ENCODE measurements at regions not wholly inside any gene's neighbourhood (a gene's known extent, or its start where the extent isn't known, plus 50 kb on each side); places are given as distances from the start of the nearest gene placed in this dataset.

DNA sequence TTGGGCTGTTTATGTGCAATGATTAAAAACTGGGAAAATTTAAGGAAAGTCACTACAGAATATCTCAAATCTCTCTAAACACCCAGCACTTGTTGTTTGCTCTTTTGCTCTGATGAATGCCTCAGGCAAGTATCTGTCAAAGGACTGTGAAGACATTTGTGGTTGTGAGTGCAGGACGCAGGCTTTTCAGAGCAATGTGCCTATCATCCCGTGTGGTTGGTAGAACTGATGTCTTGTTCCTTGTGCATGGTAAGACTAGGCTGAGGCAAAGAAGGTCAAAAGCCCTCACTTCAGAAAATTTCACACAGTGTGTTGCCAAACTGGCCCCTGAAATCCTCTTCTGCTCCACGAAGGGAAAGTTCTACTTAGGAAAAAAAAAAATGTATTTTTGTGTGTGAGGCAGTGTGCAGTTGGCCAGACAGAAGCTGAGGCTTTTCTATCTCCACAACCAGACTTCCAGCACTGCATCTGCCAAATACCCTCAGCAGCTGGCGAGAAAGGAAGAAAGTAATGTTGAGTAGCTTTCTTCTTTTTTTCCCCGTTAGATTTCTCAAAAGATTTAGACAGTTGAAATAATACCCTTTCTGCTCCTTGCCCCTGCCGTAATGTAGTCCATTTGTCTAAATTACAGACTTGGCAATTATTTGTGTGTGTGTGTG, 1103.1 kb downstream of the VRK1 start:
- H3K27ac ChIP-seq = no peak overlapping the region
- TF ChIP-seq, protein P1, sequence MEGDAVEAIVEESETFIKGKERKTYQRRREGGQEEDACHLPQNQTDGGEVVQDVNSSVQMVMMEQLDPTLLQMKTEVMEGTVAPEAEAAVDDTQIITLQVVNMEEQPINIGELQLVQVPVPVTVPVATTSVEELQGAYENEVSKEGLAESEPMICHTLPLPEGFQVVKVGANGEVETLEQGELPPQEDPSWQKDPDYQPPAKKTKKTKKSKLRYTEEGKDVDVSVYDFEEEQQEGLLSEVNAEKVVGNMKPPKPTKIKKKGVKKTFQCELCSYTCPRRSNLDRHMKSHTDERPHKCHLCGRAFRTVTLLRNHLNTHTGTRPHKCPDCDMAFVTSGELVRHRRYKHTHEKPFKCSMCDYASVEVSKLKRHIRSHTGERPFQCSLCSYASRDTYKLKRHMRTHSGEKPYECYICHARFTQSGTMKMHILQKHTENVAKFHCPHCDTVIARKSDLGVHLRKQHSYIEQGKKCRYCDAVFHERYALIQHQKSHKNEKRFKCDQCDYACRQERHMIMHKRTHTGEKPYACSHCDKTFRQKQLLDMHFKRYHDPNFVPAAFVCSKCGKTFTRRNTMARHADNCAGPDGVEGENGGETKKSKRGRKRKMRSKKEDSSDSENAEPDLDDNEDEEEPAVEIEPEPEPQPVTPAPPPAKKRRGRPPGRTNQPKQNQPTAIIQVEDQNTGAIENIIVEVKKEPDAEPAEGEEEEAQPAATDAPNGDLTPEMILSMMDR (IDR thresholded peaks at IDR 0.05) = no peak
- no peak for TF ChIP-seq ZFX (IDR thresholded peaks at IDR 0.05; ENCODE audit: borderline replicate concordance)

DNA sequence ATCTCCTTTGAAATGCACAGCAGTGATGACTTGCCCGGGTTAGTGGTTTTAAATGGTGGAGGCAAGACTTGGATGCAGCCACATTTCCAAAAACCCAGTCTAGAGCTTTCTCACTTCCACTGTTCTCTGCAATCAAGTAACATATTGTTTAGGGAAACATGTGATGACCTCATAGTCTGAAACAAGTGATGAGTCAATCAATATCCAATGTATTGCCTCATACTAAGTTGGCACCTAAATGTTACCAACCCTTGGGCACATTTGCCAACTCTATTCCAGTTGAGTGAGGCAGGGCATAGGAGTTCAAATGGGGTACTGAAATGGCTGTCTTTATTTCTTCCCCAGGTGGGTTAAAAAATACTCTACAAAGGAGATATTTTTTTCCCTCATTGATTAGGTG, 1105.4 kb downstream of the VRK1 start:
- H3K27ac ChIP-seq = no peak overlapping the region
- TF ChIP-seq, protein P1 (IDR thresholded peaks at IDR 0.05) = no peak

DNA sequence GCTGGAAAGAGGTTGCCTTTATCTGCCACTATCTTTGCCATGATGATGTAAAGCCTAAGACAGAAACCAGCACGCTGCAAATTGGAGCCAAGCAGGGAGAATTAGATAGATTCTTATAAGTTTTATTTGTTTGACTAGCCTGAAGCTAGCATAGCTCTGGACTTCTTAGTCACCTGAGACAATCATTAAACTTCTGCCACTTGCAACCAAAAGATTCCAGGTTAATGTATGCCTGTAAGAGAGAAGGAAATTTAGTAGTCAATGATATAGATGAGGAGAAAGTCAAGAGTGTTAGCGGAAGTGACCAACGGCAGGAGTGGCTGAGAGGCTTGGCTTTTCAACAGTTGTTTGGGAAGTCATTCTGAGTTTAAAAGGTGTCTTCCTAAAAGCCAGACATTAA, 1106.6 kb downstream of the VRK1 start:
- TF ChIP-seq, protein P1 (IDR thresholded peaks at IDR 0.05) = no peak
- no peak for TF ChIP-seq ZFX (IDR thresholded peaks at IDR 0.05; ENCODE audit: borderline replicate concordance)
- H3K27ac ChIP-seq = no peak overlapping the region

DNA sequence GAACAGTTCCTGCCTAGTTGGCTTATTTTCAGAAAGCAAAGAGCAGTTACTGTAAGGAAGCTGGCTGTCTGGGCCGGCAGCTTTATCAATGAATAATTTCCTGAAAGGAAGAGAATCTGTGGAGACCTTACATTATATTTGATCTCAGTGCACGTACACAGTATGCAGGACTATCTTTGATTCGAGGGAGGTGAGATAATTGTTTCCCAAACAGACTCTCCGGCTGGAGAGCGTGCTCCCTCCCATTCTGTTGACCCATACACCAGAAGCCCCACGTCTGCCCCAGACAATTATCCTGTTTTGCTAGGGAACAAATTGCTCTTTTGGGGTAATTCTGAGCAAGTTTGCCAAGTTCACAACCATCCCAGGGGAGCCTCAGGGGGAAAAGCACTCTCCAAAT, 1115.0 kb downstream of the VRK1 start:
- TF ChIP-seq ZFX (IDR thresholded peaks at IDR 0.05; ENCODE audit: borderline replicate concordance) = no peak
- TF ChIP-seq, protein P1 (IDR thresholded peaks at IDR 0.05) = no peak
- H3K27ac ChIP-seq = no peak overlapping the region

DNA sequence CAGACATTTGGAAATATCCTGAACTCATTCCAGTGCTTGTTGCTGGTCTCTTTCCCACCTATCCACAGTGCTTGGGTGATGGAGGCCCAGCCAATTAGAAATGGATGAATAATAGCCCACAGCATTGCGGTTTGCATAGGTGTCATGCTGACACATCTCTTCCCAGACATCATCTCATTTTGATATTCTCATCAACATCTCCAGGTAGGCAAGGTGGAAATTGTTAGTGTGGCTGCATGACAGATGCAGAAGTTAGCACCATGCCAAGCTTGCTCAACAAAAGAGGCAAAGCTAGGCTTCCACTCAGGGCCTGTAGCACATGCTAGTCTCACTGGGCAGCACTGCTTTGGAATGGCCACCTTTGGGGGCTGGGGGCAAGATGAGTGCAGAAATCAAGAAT, 1118.9 kb downstream of the VRK1 start:
- no peak overlapping the region for H3K27ac ChIP-seq
- TF ChIP-seq, protein P1 (IDR thresholded peaks at IDR 0.05) = no peak
- no peak for TF ChIP-seq ZFX (IDR thresholded peaks at IDR 0.05; ENCODE audit: borderline replicate concordance)

DNA sequence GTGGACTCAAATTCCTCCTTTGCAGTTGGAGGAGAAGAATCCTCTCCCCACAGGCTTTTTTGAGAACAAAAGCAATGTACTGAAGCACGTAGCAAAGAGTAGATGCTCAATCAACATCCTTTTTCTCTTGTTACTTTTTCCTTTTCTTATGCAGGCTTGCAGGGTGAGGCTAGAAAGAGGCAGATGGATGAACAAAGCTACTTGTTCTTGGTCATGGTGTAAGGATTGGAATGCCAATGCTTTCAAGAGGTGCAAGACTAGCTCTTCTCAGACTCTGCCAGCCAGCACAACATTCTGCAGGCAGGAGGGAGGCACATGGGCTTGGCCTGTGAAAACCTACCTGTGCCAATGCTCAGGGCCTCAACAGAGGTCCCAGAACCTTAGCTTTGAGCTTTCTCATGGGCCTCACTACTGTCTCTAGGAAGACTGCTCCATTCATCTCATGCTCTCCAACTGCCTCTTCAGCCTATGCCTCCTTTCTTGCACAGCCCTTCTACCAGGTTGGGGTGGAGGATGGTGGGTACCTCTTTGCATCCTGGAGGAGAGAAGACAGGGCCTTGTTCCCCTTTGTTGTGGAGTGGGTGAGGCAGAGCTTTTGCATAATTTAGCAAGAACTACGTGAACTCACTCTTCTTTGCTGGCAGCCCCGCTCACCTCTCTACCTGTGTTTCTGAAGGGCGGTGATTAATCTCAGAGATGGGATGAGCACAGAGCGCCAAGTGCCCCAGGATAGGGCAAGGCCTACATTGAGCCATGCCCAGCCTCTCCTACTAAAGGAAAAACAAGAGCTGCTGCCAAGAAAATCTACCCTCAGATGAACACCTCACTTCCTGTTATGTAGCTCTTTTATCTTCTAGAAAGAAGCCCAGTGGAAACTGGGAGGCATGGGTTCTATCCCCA, 1119.7 kb downstream of the VRK1 start:
- no peak overlapping the region for H3K27ac ChIP-seq
- TF ChIP-seq, protein P1 (IDR thresholded peaks at IDR 0.05) = no peak
- TF ChIP-seq ZFX (IDR thresholded peaks at IDR 0.05; ENCODE audit: borderline replicate concordance) = no peak

DNA sequence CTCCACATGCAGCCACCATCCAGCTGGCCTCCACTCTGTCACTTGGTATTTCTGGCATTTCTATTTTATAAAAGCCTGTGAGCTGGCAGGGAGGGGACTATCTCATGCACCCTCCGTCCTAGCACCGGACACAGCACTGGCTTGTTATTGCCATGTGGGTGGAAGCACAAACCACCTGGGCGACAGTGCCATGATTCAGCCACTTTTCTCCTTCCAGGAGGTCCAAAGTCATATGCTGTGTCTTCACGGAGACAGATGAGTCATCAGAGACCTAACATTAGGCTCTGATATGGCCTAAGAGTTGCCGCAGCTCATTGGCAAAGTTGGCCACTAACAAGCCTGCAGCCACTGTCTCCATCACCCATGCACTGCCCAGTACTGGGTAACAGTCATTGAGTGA, 1123.0 kb downstream of the VRK1 start:
- no peak overlapping the region for H3K27ac ChIP-seq
- TF ChIP-seq ZFX (IDR thresholded peaks at IDR 0.05; ENCODE audit: borderline replicate concordance) = no peak
- TF ChIP-seq, protein P1 (IDR thresholded peaks at IDR 0.05) = no peak
